Activated naive CD4-positive, alpha-beta T cell treated with anti-CD3 and anti-CD28 coated beads, Interleukin-2, amount 50 U/mL, for 24 hours (primary cell): ENCODE measurements at regions not wholly inside any gene's neighbourhood (a gene's known extent, or its start where the extent isn't known, plus 50 kb on each side); places are given as distances from the start of the nearest gene placed in this dataset.

ENCODE experiments used
- H3K27ac Mint-ChIP-seq: one replicate; pipeline ENCODE4 v1.8.0; 2021; ENCODE audit warnings: mild to moderate bottlenecking, mixed read lengths
- H3K27me3 Mint-ChIP-seq: one replicate; pipeline ENCODE4 v1.8.0; 2021; ENCODE audit warnings: mixed read lengths
- H3K36me3 Mint-ChIP-seq: one replicate; pipeline ENCODE4 v1.8.0; 2021; ENCODE audit warnings: mixed read lengths
- H3K4me1 Mint-ChIP-seq: one replicate; pipeline ENCODE4 v1.8.0; 2021; ENCODE audit warnings: mixed read lengths
- H3K4me3 Mint-ChIP-seq: one replicate; pipeline ENCODE4 v1.8.0; 2021; ENCODE audit warnings: mild to moderate bottlenecking, mixed read lengths
- H3K9me3 Mint-ChIP-seq: one replicate; pipeline ENCODE4 v1.8.0; 2021; ENCODE audit warnings: mixed read lengths

GRCh38 chr2:51469102-51469501 lies 437.2 kb upstream of the NRXN1 start:
- Mint-ChIP-seq H3K4me1 (no peaks in the 10 kb centered on the region), H3K27me3 (no peaks in the 10 kb centered on the region), H3K36me3 (no peaks in the 10 kb centered on the region), H3K4me3 (no peak overlapping the region), H3K27ac (no peak overlapping the region), H3K9me3 (peaks cover 13% of the 10 kb centered on the region)

GRCh38 chr2:51465326-51465725 lies 433.4 kb upstream of the NRXN1 start:
- H3K4me1 Mint-ChIP-seq = no peaks in the 10 kb centered on the region
- H3K27ac Mint-ChIP-seq = no peak overlapping the region
- H3K36me3 Mint-ChIP-seq = no peaks in the 10 kb centered on the region
- peaks cover 14% of the 10 kb centered on the region for H3K9me3 Mint-ChIP-seq
- H3K4me3 Mint-ChIP-seq = no peak overlapping the region
- H3K27me3 Mint-ChIP-seq = no peaks in the 10 kb centered on the region

- Mint-ChIP-seq H3K4me1 (no peaks in the 10 kb centered on the region), H3K36me3 (no peaks in the 10 kb centered on the region), H3K27me3 (no peaks in the 10 kb centered on the region), H3K4me3 (no peak overlapping the region), H3K9me3 (peaks cover 24% of the 10 kb centered on the region), H3K27ac (no peak overlapping the region)
These were observed 422.2 kb upstream of the NRXN1 start for GRCh38 chr2:51454177-51454576.

- Mint-ChIP-seq H3K27ac (no peak overlapping the region), H3K4me3 (no peak overlapping the region), H3K27me3 (no peaks in the 10 kb centered on the region), H3K4me1 (no peaks in the 10 kb centered on the region), H3K36me3 (no peaks in the 10 kb centered on the region), H3K9me3 (peaks cover 14% of the 10 kb centered on the region)
These were observed 417.0 kb upstream of the NRXN1 start for GRCh38 chr2:51448911-51449310.

DNA sequence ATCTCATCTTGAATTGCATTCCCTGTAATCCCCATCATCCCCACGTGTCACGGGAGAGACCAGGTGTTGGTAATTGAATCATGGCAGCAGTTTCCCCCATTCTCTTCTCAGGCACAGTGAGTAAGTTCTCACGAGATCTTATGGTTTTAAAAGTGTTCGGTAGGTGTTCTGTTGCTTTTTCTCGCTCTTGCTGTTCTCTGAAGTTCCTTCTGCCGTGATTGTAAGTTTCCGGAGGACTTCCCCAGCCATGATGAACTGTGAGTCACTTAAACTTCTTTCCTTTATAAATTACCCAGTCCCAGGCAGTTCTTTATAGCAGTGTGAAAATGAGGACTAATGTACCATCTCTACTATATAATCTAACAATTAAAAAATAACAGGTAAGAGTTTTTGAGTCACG lies 409.9 kb upstream of the NRXN1 start:
- Mint-ChIP-seq H3K27me3 (no peaks in the 10 kb centered on the region), H3K9me3 (no peaks in the 10 kb centered on the region), H3K4me3 (no peak overlapping the region), H3K4me1 (no peaks in the 10 kb centered on the region), H3K36me3 (no peaks in the 10 kb centered on the region), H3K27ac (no peak overlapping the region)

DNA sequence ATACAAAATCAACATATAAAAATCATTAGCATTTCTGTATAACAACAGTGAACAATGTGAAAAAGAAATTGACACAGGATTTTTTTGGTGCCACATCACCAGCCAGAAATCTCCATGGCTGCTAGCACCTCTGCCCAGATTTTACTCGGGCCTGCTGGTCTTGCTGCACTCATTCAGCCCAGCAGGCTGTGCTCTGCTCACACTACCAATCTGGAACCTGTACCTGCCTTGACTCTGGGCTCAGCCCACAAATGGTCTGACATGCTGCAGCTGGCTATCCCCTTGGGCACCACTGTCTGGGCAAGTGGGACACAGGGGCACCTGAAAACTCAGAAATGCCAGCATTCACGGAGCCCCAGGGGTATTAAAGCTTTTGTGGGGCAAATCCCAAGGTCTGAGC lies 392.5 kb upstream of the NRXN1 start:
- Mint-ChIP-seq H3K27ac (no peak overlapping the region), H3K36me3 (no peaks in the 10 kb centered on the region), H3K27me3 (no peaks in the 10 kb centered on the region), H3K9me3 (peaks cover 25% of the 10 kb centered on the region), H3K4me1 (no peaks in the 10 kb centered on the region), H3K4me3 (no peak overlapping the region)

GRCh38 chr2:51420511-51420910 lies 388.6 kb upstream of the NRXN1 start:
- no peaks in the 10 kb centered on the region for H3K4me1 Mint-ChIP-seq
- no peak overlapping the region for H3K27ac Mint-ChIP-seq
- no peak overlapping the region for H3K4me3 Mint-ChIP-seq
- peaks cover 21% of the 10 kb centered on the region for H3K9me3 Mint-ChIP-seq
- H3K27me3 Mint-ChIP-seq = no peaks in the 10 kb centered on the region
- H3K36me3 Mint-ChIP-seq = no peaks in the 10 kb centered on the region

GRCh38 chr2:51413726-51414125 lies 381.8 kb upstream of the NRXN1 start:
- no peaks in the 10 kb centered on the region for H3K4me1 Mint-ChIP-seq

DNA sequence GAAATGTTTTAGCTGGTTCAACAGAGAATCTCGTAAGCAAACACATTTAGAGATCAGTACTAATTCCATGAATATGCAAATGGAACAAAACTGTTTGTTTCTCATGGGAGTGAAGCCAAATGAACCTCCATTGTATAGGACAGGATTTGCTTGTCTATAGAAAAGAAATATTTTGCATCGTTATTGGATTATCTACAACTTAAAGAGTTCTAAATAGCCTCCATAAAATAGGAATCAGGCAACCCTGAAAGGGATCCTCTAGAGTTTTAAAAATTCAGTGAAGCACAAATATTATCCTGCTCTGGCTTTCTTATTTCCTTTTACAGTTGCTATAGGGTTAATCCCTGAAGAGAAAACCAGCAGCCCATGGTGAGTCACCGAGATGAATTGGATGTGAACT lies 378.4 kb upstream of the NRXN1 start:
- no peaks in the 10 kb centered on the region for H3K27me3 Mint-ChIP-seq
- H3K4me3 Mint-ChIP-seq = no peak overlapping the region
- no peak overlapping the region for H3K27ac Mint-ChIP-seq
- no peaks in the 10 kb centered on the region for H3K36me3 Mint-ChIP-seq
- H3K4me1 Mint-ChIP-seq = no peaks in the 10 kb centered on the region
- peaks cover 8% of the 10 kb centered on the region for H3K9me3 Mint-ChIP-seq

More at GRCh38 chr2:51413726-51414125, 381.8 kb upstream of the NRXN1 start:
- Mint-ChIP-seq H3K27me3 (no peaks in the 10 kb centered on the region), H3K36me3 (no peaks in the 10 kb centered on the region), H3K4me3 (no peak overlapping the region), H3K27ac (no peak overlapping the region), H3K9me3 (peaks cover 14% of the 10 kb centered on the region)

DNA sequence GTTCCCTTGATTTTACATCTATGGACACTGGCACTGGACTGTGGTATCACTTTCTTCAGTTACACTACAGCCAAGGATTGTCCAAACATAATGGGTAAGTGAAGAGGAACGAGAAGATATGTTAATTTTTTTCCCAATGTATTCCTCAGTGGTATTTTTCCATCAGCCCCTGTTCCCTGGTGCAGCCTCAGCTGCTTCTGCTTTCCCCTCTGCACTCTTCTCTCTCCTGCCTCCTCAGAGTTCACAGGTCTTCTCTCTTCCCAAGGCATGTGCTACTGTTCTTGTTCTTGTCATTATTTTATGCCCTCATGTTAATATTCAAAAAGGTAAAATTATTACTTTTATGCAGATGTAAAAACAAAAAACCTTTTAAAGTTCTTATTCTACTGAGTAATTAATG lies 378.0 kb upstream of the NRXN1 start:
- Mint-ChIP-seq H3K27ac (no peak overlapping the region), H3K4me3 (no peak overlapping the region), H3K4me1 (no peaks in the 10 kb centered on the region), H3K9me3 (peaks cover 8% of the 10 kb centered on the region), H3K36me3 (no peaks in the 10 kb centered on the region), H3K27me3 (no peaks in the 10 kb centered on the region)

DNA sequence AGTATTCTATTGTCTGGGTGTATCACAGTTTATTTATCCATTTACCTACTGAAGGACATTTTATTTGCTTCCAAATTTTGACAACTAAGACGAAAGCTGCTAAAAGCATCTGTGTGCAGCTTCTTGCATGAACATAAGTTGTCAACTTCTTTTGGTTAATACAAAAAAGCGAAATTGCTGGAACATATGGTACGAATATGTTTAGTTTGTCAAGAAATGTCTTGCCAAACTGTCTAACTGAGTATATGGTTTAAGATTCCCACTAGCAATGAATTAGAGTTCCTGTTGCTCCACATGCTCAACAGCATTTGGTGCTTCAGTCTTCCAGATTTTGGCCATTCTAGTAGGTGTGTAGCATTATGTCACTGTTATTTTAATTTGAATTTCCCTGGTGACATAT lies 372.3 kb upstream of the NRXN1 start:
- Mint-ChIP-seq H3K4me1 (no peaks in the 10 kb centered on the region), H3K27me3 (no peaks in the 10 kb centered on the region), H3K36me3 (no peaks in the 10 kb centered on the region), H3K27ac (no peak overlapping the region), H3K9me3 (peaks cover 4% of the 10 kb centered on the region), H3K4me3 (no peak overlapping the region)

- H3K4me1 Mint-ChIP-seq = no peaks in the 10 kb centered on the region
- H3K27me3 Mint-ChIP-seq = no peaks in the 10 kb centered on the region
- H3K36me3 Mint-ChIP-seq = no peaks in the 10 kb centered on the region
- H3K9me3 Mint-ChIP-seq = no peaks in the 10 kb centered on the region
- H3K4me3 Mint-ChIP-seq = no peak overlapping the region
- H3K27ac Mint-ChIP-seq = no peak overlapping the region
These were observed 369.6 kb upstream of the NRXN1 start for GRCh38 chr2:51401546-51401945.

- H3K27ac Mint-ChIP-seq = no peak overlapping the region
These were observed 355.3 kb upstream of the NRXN1 start for GRCh38 chr2:51387235-51387634.

GRCh38 chr2:51379997-51380396 lies 348.1 kb upstream of the NRXN1 start:
- Mint-ChIP-seq H3K27ac (no peak overlapping the region), H3K4me1 (no peaks in the 10 kb centered on the region), H3K27me3 (no peaks in the 10 kb centered on the region), H3K4me3 (no peak overlapping the region), H3K9me3 (peaks cover 17% of the 10 kb centered on the region), H3K36me3 (no peaks in the 10 kb centered on the region)

More at GRCh38 chr2:51387235-51387634, 355.3 kb upstream of the NRXN1 start:
- H3K4me3 Mint-ChIP-seq = no peak overlapping the region
- no peaks in the 10 kb centered on the region for H3K4me1 Mint-ChIP-seq
- peaks cover 8% of the 10 kb centered on the region for H3K9me3 Mint-ChIP-seq
- no peaks in the 10 kb centered on the region for H3K27me3 Mint-ChIP-seq
- H3K36me3 Mint-ChIP-seq = no peaks in the 10 kb centered on the region

DNA sequence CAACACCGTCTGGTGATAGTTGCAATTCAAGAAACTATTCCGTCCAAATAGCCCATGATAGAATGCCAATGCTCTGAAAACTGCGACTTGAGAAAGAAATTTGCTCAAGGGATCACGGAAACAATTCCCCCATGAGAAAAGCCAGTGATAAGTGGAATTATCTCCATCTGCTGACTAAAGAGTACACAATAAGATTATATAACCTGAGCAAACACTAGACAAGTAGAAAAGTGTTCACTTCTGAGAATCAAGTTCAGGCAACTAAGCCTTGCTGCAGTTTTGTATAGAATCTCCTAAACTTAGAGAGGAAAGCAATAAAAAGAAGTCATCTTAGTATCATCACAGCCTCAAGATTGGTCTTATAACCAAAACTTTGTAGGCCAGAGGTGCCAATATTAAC lies 336.3 kb upstream of the NRXN1 start:
- Mint-ChIP-seq H3K27me3 (no peaks in the 10 kb centered on the region), H3K4me3 (no peak overlapping the region), H3K4me1 (no peaks in the 10 kb centered on the region), H3K27ac (no peak overlapping the region), H3K36me3 (no peaks in the 10 kb centered on the region), H3K9me3 (peaks cover 9% of the 10 kb centered on the region)

- Mint-ChIP-seq H3K27ac (no peak overlapping the region), H3K36me3 (no peaks in the 10 kb centered on the region), H3K4me1 (no peaks in the 10 kb centered on the region), H3K9me3 (peaks cover 5% of the 10 kb centered on the region), H3K27me3 (no peaks in the 10 kb centered on the region), H3K4me3 (no peak overlapping the region)
These were observed 318.2 kb upstream of the NRXN1 start for GRCh38 chr2:51350100-51350499.

DNA sequence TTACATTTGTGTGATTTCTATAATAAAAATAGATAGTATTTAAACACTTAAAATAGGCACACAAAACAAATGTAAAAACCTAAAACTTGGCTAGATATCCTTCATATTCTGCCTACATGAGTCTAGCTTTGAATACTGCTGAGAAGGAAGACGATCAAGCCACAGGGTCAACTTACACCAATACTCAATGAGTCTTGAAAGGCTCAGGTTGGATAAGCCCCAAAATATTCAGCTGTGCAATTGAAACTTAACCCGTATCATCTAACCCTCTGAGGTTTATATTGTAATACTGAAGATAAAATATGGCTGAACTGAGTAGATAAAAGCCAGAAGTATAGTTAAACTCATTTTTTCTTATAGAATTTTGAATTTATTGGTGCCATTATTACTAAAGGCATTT lies 313.0 kb upstream of the NRXN1 start:
- Mint-ChIP-seq H3K27me3 (no peaks in the 10 kb centered on the region), H3K4me3 (no peak overlapping the region), H3K27ac (no peak overlapping the region), H3K4me1 (no peaks in the 10 kb centered on the region), H3K9me3 (no peaks in the 10 kb centered on the region), H3K36me3 (no peaks in the 10 kb centered on the region)
